ENCODE measurements at regions not wholly inside any gene's neighbourhood (a gene's known extent, or its start where the extent isn't known, plus 50 kb on each side); places are given as distances from the start of the nearest gene placed in this dataset.

GRCh38 chr9:17024129-17024528 is 110.7 kb upstream of the CNTLN start:
- TF ChIP-seq, protein P1, sequence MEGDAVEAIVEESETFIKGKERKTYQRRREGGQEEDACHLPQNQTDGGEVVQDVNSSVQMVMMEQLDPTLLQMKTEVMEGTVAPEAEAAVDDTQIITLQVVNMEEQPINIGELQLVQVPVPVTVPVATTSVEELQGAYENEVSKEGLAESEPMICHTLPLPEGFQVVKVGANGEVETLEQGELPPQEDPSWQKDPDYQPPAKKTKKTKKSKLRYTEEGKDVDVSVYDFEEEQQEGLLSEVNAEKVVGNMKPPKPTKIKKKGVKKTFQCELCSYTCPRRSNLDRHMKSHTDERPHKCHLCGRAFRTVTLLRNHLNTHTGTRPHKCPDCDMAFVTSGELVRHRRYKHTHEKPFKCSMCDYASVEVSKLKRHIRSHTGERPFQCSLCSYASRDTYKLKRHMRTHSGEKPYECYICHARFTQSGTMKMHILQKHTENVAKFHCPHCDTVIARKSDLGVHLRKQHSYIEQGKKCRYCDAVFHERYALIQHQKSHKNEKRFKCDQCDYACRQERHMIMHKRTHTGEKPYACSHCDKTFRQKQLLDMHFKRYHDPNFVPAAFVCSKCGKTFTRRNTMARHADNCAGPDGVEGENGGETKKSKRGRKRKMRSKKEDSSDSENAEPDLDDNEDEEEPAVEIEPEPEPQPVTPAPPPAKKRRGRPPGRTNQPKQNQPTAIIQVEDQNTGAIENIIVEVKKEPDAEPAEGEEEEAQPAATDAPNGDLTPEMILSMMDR (IDR thresholded peaks at IDR 0.05) = no peak
- no peak for TF ChIP-seq POLR2A (IDR thresholded peaks at IDR 0.05)

Measured in right lobe of liver (tissue), 4 donors.